Lower leg skin (tissue), 3 donors: ENCODE measurements at regions not wholly inside any gene's neighbourhood (a gene's known extent, or its start where the extent isn't known, plus 50 kb on each side); places are given as distances from the start of the nearest gene placed in this dataset.

Source experiments
- CTCF ChIP-seq, 3 donors: fragments of 450-650 bp; IDR thresholded peaks; one replicate each; pipeline ENCODE4 v1.5.1; 2016; ENCODE audit warnings: antibody characterized with exemption in 3 of 3, mild to moderate bottlenecking in 3 of 3, moderate library complexity in 2 of 3
- POLR2A ChIP-seq, 2 donors: fragments of 450-650 bp; IDR thresholded peaks; one replicate each; pipeline ENCODE4 v1.6.1; 2016 to 2017; ENCODE audit warnings: antibody characterized with exemption in 2 of 2, mild to moderate bottlenecking in 1 of 2, moderate library complexity in 1 of 2

DNA sequence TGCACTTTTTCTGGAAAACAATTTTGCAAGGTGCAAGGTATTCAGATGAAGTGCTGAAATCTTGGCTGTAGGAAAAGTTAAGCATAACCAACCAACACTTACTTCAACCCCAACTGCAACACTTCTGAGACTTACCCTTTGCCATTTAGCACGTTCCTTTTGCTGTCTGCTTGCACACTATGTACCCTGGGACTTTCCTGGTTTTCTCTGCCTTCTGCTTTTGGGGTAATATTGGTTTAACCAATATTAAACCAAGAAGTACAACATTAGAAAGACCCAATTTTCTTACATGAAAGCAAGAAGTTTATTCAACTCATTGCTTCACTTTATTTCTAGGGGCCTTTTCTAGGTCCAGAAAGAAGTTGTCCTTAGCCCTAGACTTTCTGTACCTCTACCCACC lies 193.0 kb downstream of the HLX start:
- TF ChIP-seq CTCF (IDR thresholded peaks at IDR 0.05) (no peak), POLR2A (IDR thresholded peaks at IDR 0.05) (no peak)
